K562 (cell line): ENCODE measurements at regions not wholly inside any gene's neighbourhood (a gene's known extent, or its start where the extent isn't known, plus 50 kb on each side); places are given as distances from the start of the nearest gene placed in this dataset.

ENCODE experiments used
- ATAC-seq: fragments of 200-7000 bp; cut with Tn5 transposase; 3 replicates; pipeline ENCODE4 v1.9.1; 2020; ENCODE audit warnings: moderate library complexity
- BruUV-seq: library from RNA; stranded (reverse); fragments of 400-500 nt; replicated peaks from 2 replicates; lab custom pipeline; 2021; lab: Mats Ljungman, UMichigan
- CTCF ChIA-PET: fragments of 300-600 bp; formaldehyde crosslinking; extraction: SDS; loops from one replicate; lab custom pipeline; 2021; ENCODE audit warnings: low intra/inter-chr PET ratio; lab: Yijun Ruan, JAX
- POLR2A ChIA-PET: fragments of 300-600, 350-650 bp; sonication (Branson Sonifier 250); formaldehyde crosslinking; extraction: SDS; loops from one replicate; lab custom pipeline; 2021; ENCODE audit warnings: antibody characterized with exemption, inconsistent platforms; lab: Yijun Ruan, JAX
- DNase-seq, 4 experiments: peaks; one replicate each; pipeline versions ENCODE4 v3.0.0 to v3.0.0-alpha.2; 2011 to 2018; ENCODE audit warnings: low spot score in 3 of 4, mixed read lengths in 3 of 4; ENCODE audit errors: extremely low read depth in 1 of 4
- FAIRE-seq: peaks from 2 replicates; lab custom pipeline; 2011; peaks lifted over from hg19 to GRCh38; lab: Jason Lieb, UNC
- H2AFZ ChIP-seq: 2 replicates; pipeline ENCODE4 v1.6.0; 2011; ENCODE audit warnings: low read depth, low read length, control low read depth, inconsistent platforms
- H3K27ac ChIP-seq: fragments of 200-600 bp; 3 replicates; pipeline ENCODE4 v1.8.0; 2011; ENCODE audit warnings: low read depth, mild to moderate bottlenecking, control low read depth, inconsistent platforms, low read length, moderate library complexity, mixed read lengths; ENCODE audit errors: extremely low read depth
- H3K27me3 ChIP-seq, 2 experiments: fragments of 300-600 bp in 1 of 2; 2 replicates in 1 of 2; 3 replicates in 1 of 2; pipeline versions ENCODE4 v1.6.0 to v1.8.0; 2011; ENCODE audit warnings: inconsistent platforms in 2 of 2, low read length in 2 of 2, mild to moderate bottlenecking in 1 of 2, mixed read lengths in 1 of 2, moderate library complexity in 1 of 2; ENCODE audit not compliant: control insufficient read depth in 2 of 2, insufficient read depth in 2 of 2
- H3K36me3 ChIP-seq: fragments of 300-600 bp; 3 replicates; pipeline ENCODE4 v1.8.0; 2011; ENCODE audit warnings: mild to moderate bottlenecking, low read length, inconsistent platforms; ENCODE audit not compliant: control insufficient read depth, insufficient read depth
- H3K4me1 ChIP-seq, 2 experiments: fragments of 200-600 bp in 1 of 2; replicated peaks in 1 of 2; 2 replicates in 1 of 2; 3 replicates in 1 of 2; pipeline versions ENCODE4 v1.5.1 to v1.8.0; 2011; ENCODE audit warnings: inconsistent platforms in 2 of 2, low read length in 2 of 2, mild to moderate bottlenecking in 1 of 2, mixed read lengths in 1 of 2, moderate library complexity in 1 of 2; ENCODE audit not compliant: control insufficient read depth in 2 of 2, insufficient read depth in 2 of 2
- H3K4me2 ChIP-seq: 2 replicates; pipeline ENCODE4 v1.6.1; 2011; ENCODE audit warnings: low read length, control low read depth, inconsistent platforms, mixed read lengths; ENCODE audit not compliant: insufficient read depth
- H3K4me3 ChIP-seq: fragments of 200-600 bp; sonication (generic), shearing (Covaris generic); 2 replicates; pipeline ENCODE4 v1.5.1; 2016; ENCODE audit warnings: control low read depth, inconsistent platforms
- H3K79me2 ChIP-seq: fragments of 200-600 bp; 3 replicates; pipeline ENCODE4 v1.8.0; 2011; ENCODE audit warnings: low read length, inconsistent platforms; ENCODE audit not compliant: control insufficient read depth, insufficient read depth
- H3K9ac ChIP-seq, 2 experiments: 2 replicates each; pipeline versions ENCODE4 v1.6.0 to v1.6.1; 2011; ENCODE audit warnings: low read depth in 2 of 2, low read length in 2 of 2, control low read depth in 1 of 2, inconsistent platforms in 1 of 2, mild to moderate bottlenecking in 1 of 2, mixed read lengths in 1 of 2; ENCODE audit not compliant: insufficient read depth in 1 of 2
- H3K9me1 ChIP-seq: one replicate; pipeline ENCODE4 v1.6.0; 2011; ENCODE audit warnings: inconsistent platforms, mild to moderate bottlenecking, low read length, moderate library complexity; ENCODE audit not compliant: control insufficient read depth, insufficient read depth
- H3K9me3 ChIP-seq: replicated peaks from 2 replicates; pipeline ENCODE4 v1.5.1; 2011; ENCODE audit warnings: low read depth, low read length, inconsistent platforms; ENCODE audit not compliant: control insufficient read depth, insufficient read depth
- H4K20me1 ChIP-seq: replicated peaks from 2 replicates; pipeline ENCODE4 v1.6.1; 2011; ENCODE audit warnings: low read length, inconsistent platforms, mixed read lengths; ENCODE audit not compliant: control insufficient read depth, insufficient read depth
- ARHGAP35 ChIP-seq: fragments of 450-650 bp; IDR thresholded peaks from 2 replicates; pipeline ENCODE4 v1.6.1; 2018; ENCODE audit not compliant: partially characterized antibody
- CBX2 ChIP-seq: fragments of 200-600 bp; sonication (generic); IDR thresholded peaks from one replicate; pipeline ENCODE4 v1.6.1; 2012; ENCODE audit warnings: mild to moderate bottlenecking, low read length, inconsistent platforms; ENCODE audit not compliant: insufficient read depth, poor library complexity, severe bottlenecking
- E2F3 ChIP-seq: fragments of 250-450 bp; sonication (Bioruptor Pico); IDR thresholded peaks from 2 replicates; pipeline ENCODE4 v1.4.0; 2020; ENCODE audit warnings: mild to moderate bottlenecking
- ELF2 ChIP-seq: fragments of 250-450 bp; sonication (Bioruptor Pico); IDR thresholded peaks from 2 replicates; pipeline ENCODE4 v1.5.0; 2021; ENCODE audit warnings: mild to moderate bottlenecking
- EP400 ChIP-seq: fragments of 450-650 bp; IDR thresholded peaks from 2 replicates; pipeline ENCODE4 v1.6.1; 2017; ENCODE audit warnings: antibody characterized with exemption, mild to moderate bottlenecking, moderate library complexity
- HDAC1 ChIP-seq, 2 experiments: fragments of 450-650 bp; IDR thresholded peaks; 2 replicates each; pipeline ENCODE4 v1.6.1; 2016 to 2017; ENCODE audit warnings: inconsistent platforms in 1 of 2, mild to moderate bottlenecking in 1 of 2, moderate library complexity in 1 of 2
- HDGF ChIP-seq: fragments of 450-650 bp; IDR thresholded peaks from 2 replicates; pipeline ENCODE4 v1.6.1; 2016
- HLTF ChIP-seq: fragments of 450-650 bp; IDR thresholded peaks from 2 replicates; pipeline ENCODE4 v1.6.1; 2016
- HMGN3 ChIP-seq: IDR thresholded peaks from 2 replicates; pipeline ENCODE4 v1.6.1; 2011; ENCODE audit warnings: borderline replicate concordance, low read depth, mild to moderate bottlenecking, mixed read lengths, low read length; ENCODE audit not compliant: insufficient read length; ENCODE audit errors: extremely low read depth
- NFE2 ChIP-seq: IDR thresholded peaks from 2 replicates; pipeline ENCODE4 v1.6.1; 2014; ENCODE audit warnings: antibody characterized with exemption, low read depth
- SIX5 ChIP-seq, 2 experiments: IDR thresholded peaks; 2 replicates each; pipeline ENCODE4 v1.6.1; 2011; ENCODE audit warnings: low read length in 2 of 2, borderline replicate concordance in 1 of 2, low read depth in 1 of 2, mild to moderate bottlenecking in 1 of 2, moderate library complexity in 1 of 2; ENCODE audit not compliant: insufficient read depth in 1 of 2
- SREBF1 ChIP-seq: fragments of 150-350 bp; IDR thresholded peaks from 2 replicates; pipeline ENCODE4 v1.6.1; 2014; ENCODE audit warnings: antibody characterized with exemption, low read depth, low read length, borderline replicate concordance
- TRIM28 ChIP-seq: fragments of 450-650 bp; IDR thresholded peaks from 2 replicates; pipeline ENCODE4 v1.6.1; 2017
- ZNF124 ChIP-seq: sonication (generic); formaldehyde crosslinking; IDR thresholded peaks from 2 replicates; pipeline ENCODE4 v1.8.1; 2022; ENCODE audit warnings: missing genetic modification reagents
- ZNF175 ChIP-seq: fragments of 200-800 bp; sonication (Bioruptor generic); IDR thresholded peaks from 2 replicates; pipeline ENCODE4 v1.6.1; 2016; ENCODE audit warnings: low read depth, mild to moderate bottlenecking, missing genetic modification characterization, missing compliant biosample characterization
- ZNF224 ChIP-seq: sonication (generic); formaldehyde crosslinking; IDR thresholded peaks from 2 replicates; pipeline ENCODE4 v1.8.0; 2022; ENCODE audit warnings: mild to moderate bottlenecking, missing genetic modification reagents
- in situ Hi-C: fragments of 300-500 bp; cut with MboI; formaldehyde crosslinking; loops from 4 replicates; pipeline ENCODE4 v1.15.0; 2018; ENCODE audit warnings: inconsistent platforms, mixed read lengths
- intact Hi-C: fragments of 100-400 bp; cut with micrococcal nuclease; formaldehyde crosslinking; loops from 2 replicates; pipeline ENCODE4 v1.14.2; 2022
- TF ChIP-seq, protein P1 (sequence below): IDR thresholded peaks from 2 replicates; pipeline ENCODE4 v1.6.1; 2011; ENCODE audit not compliant: insufficient read length; ENCODE audit errors: extremely low read depth
- TF ChIP-seq, protein P2 (sequence below), 2 experiments: IDR thresholded peaks; 2 replicates each; pipeline ENCODE4 v1.6.1; 2011; ENCODE audit warnings: borderline replicate concordance in 1 of 2, control low read depth in 1 of 2, low read depth in 1 of 2, low read length in 1 of 2, mild to moderate bottlenecking in 1 of 2, mixed read lengths in 1 of 2, moderate library complexity in 1 of 2; ENCODE audit not compliant: insufficient read depth in 1 of 2, insufficient read length in 1 of 2, poor library complexity in 1 of 2, severe bottlenecking in 1 of 2; ENCODE audit errors: extremely low read depth in 1 of 2
- TF ChIP-seq, protein P3 (sequence below): fragments of 250-450 bp; sonication (Bioruptor Pico); IDR thresholded peaks from 2 replicates; pipeline ENCODE4 v1.8.0; 2022; ENCODE audit warnings: inconsistent platforms

DNA sequence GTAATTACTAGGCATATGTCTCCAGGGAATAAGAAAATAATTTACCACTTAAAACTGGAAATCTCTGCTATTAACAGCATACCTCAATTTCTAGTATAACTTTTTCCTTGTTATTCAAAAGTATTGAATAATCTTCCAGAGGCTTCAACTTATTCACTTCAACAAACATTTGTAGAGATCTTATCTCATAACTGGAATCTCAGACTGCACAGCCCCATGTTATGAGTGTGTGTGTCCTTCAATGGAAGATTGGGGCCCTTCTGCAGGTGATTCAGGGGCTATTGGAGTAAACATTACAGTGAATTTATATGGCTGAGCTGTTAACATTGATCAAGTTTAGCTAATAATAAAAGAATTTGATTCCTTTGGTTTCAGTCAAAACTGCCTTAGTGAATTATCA, 946.1 kb downstream of the TTLL7 start:
- TF ChIP-seq ZNF175 (CRISPR knock-in tag) (no peak), ZNF224 (CRISPR knock-in tag) (no peak), SIX5 (IDR thresholded peaks at IDR 0.05; ENCODE audit: borderline replicate concordance in 1 of 2, insufficient read depth in 1 of 2, low read depth in 1 of 2, low read length in 2 of 2) (no peak), HDGF (no peak), ARHGAP35 (no peak), HMGN3 (no peak), SREBF1 (no peak), E2F3 (CRISPR knock-in tag) (no peak), CBX2 (no peak), HDAC1 (IDR thresholded peaks at IDR 0.05) (no peak), ELF2 (CRISPR knock-in tag) (no peak), NFE2 (no peak), HLTF (no peak), TRIM28 (no peak), EP400 (no peak), ZNF124 (CRISPR knock-in tag) (no peak)
- TF ChIP-seq, protein P1, sequence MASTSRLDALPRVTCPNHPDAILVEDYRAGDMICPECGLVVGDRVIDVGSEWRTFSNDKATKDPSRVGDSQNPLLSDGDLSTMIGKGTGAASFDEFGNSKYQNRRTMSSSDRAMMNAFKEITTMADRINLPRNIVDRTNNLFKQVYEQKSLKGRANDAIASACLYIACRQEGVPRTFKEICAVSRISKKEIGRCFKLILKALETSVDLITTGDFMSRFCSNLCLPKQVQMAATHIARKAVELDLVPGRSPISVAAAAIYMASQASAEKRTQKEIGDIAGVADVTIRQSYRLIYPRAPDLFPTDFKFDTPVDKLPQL: no peak
- TF ChIP-seq, protein P2, sequence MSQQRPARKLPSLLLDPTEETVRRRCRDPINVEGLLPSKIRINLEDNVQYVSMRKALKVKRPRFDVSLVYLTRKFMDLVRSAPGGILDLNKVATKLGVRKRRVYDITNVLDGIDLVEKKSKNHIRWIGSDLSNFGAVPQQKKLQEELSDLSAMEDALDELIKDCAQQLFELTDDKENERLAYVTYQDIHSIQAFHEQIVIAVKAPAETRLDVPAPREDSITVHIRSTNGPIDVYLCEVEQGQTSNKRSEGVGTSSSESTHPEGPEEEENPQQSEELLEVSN (IDR thresholded peaks at IDR 0.05; ENCODE audit: borderline replicate concordance in 1 of 2, extremely low read depth in 1 of 2, insufficient read depth in 1 of 2, insufficient read length in 1 of 2, low read depth in 1 of 2, low read length in 1 of 2, poor library complexity in 1 of 2, severe bottlenecking in 1 of 2): no peak
- TF ChIP-seq, protein P3, sequence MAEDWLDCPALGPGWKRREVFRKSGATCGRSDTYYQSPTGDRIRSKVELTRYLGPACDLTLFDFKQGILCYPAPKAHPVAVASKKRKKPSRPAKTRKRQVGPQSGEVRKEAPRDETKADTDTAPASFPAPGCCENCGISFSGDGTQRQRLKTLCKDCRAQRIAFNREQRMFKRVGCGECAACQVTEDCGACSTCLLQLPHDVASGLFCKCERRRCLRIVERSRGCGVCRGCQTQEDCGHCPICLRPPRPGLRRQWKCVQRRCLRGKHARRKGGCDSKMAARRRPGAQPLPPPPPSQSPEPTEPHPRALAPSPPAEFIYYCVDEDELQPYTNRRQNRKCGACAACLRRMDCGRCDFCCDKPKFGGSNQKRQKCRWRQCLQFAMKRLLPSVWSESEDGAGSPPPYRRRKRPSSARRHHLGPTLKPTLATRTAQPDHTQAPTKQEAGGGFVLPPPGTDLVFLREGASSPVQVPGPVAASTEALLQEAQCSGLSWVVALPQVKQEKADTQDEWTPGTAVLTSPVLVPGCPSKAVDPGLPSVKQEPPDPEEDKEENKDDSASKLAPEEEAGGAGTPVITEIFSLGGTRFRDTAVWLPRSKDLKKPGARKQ (CRISPR knock-in tag): no peak
- Histone ChIP-seq H2AFZ (no peak overlapping the region), H3K4me2 (no peak overlapping the region), H3K27ac (no peak overlapping the region), H3K9ac (no peak overlapping the region), H3K4me1 (no peaks in the 10 kb centered on the region), H3K36me3 (no peaks in the 10 kb centered on the region), H3K9me3 (no peaks in the 10 kb centered on the region), H3K79me2 (no peaks in the 10 kb centered on the region), H3K4me3 (no peak overlapping the region), H4K20me1 (no peaks in the 10 kb centered on the region), H3K9me1 (no peaks in the 10 kb centered on the region), H3K27me3 (no peaks in the 10 kb centered on the region)
- no peak for ATAC-seq
- DNase-seq: no peak
- in situ Hi-C loops (no loop called here), intact Hi-C loops (no loop called here)
- CTCF ChIA-PET: no interaction called here
- POLR2A ChIA-PET: no interaction called here
- no peak for FAIRE-seq
- BruUV-seq: no TSS peak
